Karpas-422 (cell line): ENCODE measurements at regions not wholly inside any gene's neighbourhood (a gene's known extent, or its start where the extent isn't known, plus 50 kb on each side); places are given as distances from the start of the nearest gene placed in this dataset.

Experiments used
- DNase-seq: peaks from one replicate; pipeline ENCODE4 v3.0.0-alpha.2; 2015
- H2AFZ ChIP-seq: fragments of 200-600 bp; sonication (generic); 2 replicates; pipeline ENCODE4 v1.6.1; 2014; ENCODE audit warnings: antibody characterized with exemption, low read length, mixed read lengths
- H3K27ac ChIP-seq: fragments of 200-600 bp; sonication (generic); 2 replicates; pipeline ENCODE4 v1.5.1; 2014; ENCODE audit warnings: mild to moderate bottlenecking, low read length, moderate library complexity
- H3K27me3 ChIP-seq: fragments of 200-600 bp; sonication (generic); 2 replicates; pipeline ENCODE4 v1.6.1; 2014; ENCODE audit warnings: low read length, mixed read lengths
- H3K36me3 ChIP-seq: fragments of 200-600 bp; sonication (generic); 2 replicates; pipeline ENCODE4 v1.6.1; 2014; ENCODE audit warnings: low read length, mixed read lengths; ENCODE audit not compliant: insufficient read depth
- H3K4me1 ChIP-seq: fragments of 200-600 bp; sonication (generic); 2 replicates; pipeline ENCODE4 v1.6.1; 2014; ENCODE audit warnings: mild to moderate bottlenecking, low read length, mixed read lengths
- H3K4me2 ChIP-seq: fragments of 200-600 bp; sonication (generic); 2 replicates; pipeline ENCODE4 v1.6.1; 2014; ENCODE audit warnings: low read length, low read depth, mild to moderate bottlenecking; ENCODE audit not compliant: poor library complexity, severe bottlenecking
- H3K4me3 ChIP-seq: fragments of 200-600 bp; sonication (generic); 2 replicates; pipeline ENCODE4 v1.5.1; 2014; ENCODE audit warnings: mild to moderate bottlenecking, antibody characterized with exemption, low read length, mixed read lengths
- H3K79me2 ChIP-seq: fragments of 200-600 bp; sonication (generic); 2 replicates; pipeline ENCODE4 v1.6.1; 2014; ENCODE audit warnings: mild to moderate bottlenecking, low read length, mixed read lengths
- H3K9ac ChIP-seq: fragments of 200-600 bp; sonication (generic); 2 replicates; pipeline ENCODE4 v1.6.0; 2014; ENCODE audit warnings: low read length
- H3K9me2 ChIP-seq: fragments of 200-600 bp; sonication (generic), shearing (Covaris generic); replicated peaks from 2 replicates; pipeline ENCODE4 v1.6.0; 2014; ENCODE audit warnings: mild to moderate bottlenecking, low read length, moderate library complexity; ENCODE audit not compliant: insufficient read depth
- H3K9me3 ChIP-seq: fragments of 300-700, 200-600 bp; sonication (generic); 2 replicates; pipeline ENCODE4 v1.6.1; 2014; ENCODE audit warnings: low read length, mixed read lengths
- H4K20me1 ChIP-seq: fragments of 200-600 bp; sonication (generic); 2 replicates; pipeline ENCODE4 v1.6.1; 2014; ENCODE audit warnings: mild to moderate bottlenecking, antibody characterized with exemption, low read length, low read depth; ENCODE audit not compliant: insufficient read depth

GRCh38 chr6:164113637-164114036, 699.1 kb downstream of the QKI start:
- no peak for DNase-seq
- Histone ChIP-seq H3K4me2 (no peak overlapping the region), H3K36me3 (no peaks in the 10 kb centered on the region), H3K9me2 (no peaks in the 10 kb centered on the region), H3K9me3 (peaks cover 11% of the 10 kb centered on the region), H4K20me1 (no peaks in the 10 kb centered on the region), H3K27me3 (no peaks in the 10 kb centered on the region), H3K9ac (no peak overlapping the region), H3K4me1 (no peaks in the 10 kb centered on the region), H3K79me2 (no peaks in the 10 kb centered on the region), H2AFZ (no peak overlapping the region), H3K27ac (no peak overlapping the region), H3K4me3 (no peak overlapping the region)

GRCh38 chr6:164109770-164110140, 695.2 kb downstream of the QKI start:
- Histone ChIP-seq H3K79me2 (no peaks in the 10 kb centered on the region), H3K4me2 (no peak overlapping the region), H3K36me3 (no peaks in the 10 kb centered on the region)

GRCh38 chr6:164108869-164109769, 694.6 kb downstream of the QKI start:
- Histone ChIP-seq H3K9me2 (no peaks in the 10 kb centered on the region), H3K4me2 (no peak overlapping the region), H4K20me1 (no peaks in the 10 kb centered on the region), H3K9me3 (no peaks in the 10 kb centered on the region; the same call in 1 of the 2 replicates), H3K27ac (no peak overlapping the region), H3K4me1 (no peaks in the 10 kb centered on the region), H2AFZ (no peak overlapping the region), H3K36me3 (no peaks in the 10 kb centered on the region), H3K4me3 (no peak overlapping the region), H3K27me3 (no peaks in the 10 kb centered on the region), H3K9ac (no peak overlapping the region), H3K79me2 (no peaks in the 10 kb centered on the region)
- no peak for DNase-seq

More at GRCh38 chr6:164109770-164110140, 695.2 kb downstream of the QKI start:
- Histone ChIP-seq H3K9me3 (no peaks in the 10 kb centered on the region; the same call in 1 of the 2 replicates), H2AFZ (no peak overlapping the region), H3K9ac (no peak overlapping the region), H3K4me3 (no peak overlapping the region), H3K9me2 (no peaks in the 10 kb centered on the region), H3K4me1 (no peaks in the 10 kb centered on the region), H4K20me1 (no peaks in the 10 kb centered on the region), H3K27ac (no peak overlapping the region), H3K27me3 (no peaks in the 10 kb centered on the region)
- DNase-seq = no peak

GRCh38 chr6:164108092-164108491, 693.6 kb downstream of the QKI start:
- Histone ChIP-seq H3K9me2 (no peaks in the 10 kb centered on the region), H3K4me3 (no peak overlapping the region), H3K79me2 (no peaks in the 10 kb centered on the region), H3K9me3 (no peaks in the 10 kb centered on the region; the same call in 1 of the 2 replicates), H3K4me2 (no peak overlapping the region), H3K27ac (no peak overlapping the region), H3K4me1 (no peaks in the 10 kb centered on the region), H3K36me3 (no peaks in the 10 kb centered on the region), H4K20me1 (no peaks in the 10 kb centered on the region), H3K27me3 (no peaks in the 10 kb centered on the region), H2AFZ (no peak overlapping the region), H3K9ac (no peak overlapping the region)
- no peak for DNase-seq

- DNase-seq = no peak
- H3K27me3 ChIP-seq = no peaks in the 10 kb centered on the region
- no peaks in the 10 kb centered on the region for H3K4me1 ChIP-seq
- no peaks in the 10 kb centered on the region for H3K36me3 ChIP-seq
- no peaks in the 10 kb centered on the region for H3K9me2 ChIP-seq
- H3K4me3 ChIP-seq = no peak overlapping the region
- no peak overlapping the region for H3K27ac ChIP-seq
- no peak overlapping the region for H3K9ac ChIP-seq
- no peaks in the 10 kb centered on the region; the same call in 1 of the 2 replicates for H3K9me3 ChIP-seq
- H3K4me2 ChIP-seq = no peak overlapping the region
- H3K79me2 ChIP-seq = no peaks in the 10 kb centered on the region
- no peak overlapping the region for H2AFZ ChIP-seq
- H4K20me1 ChIP-seq = no peaks in the 10 kb centered on the region
Observed at GRCh38 chr6:164107297-164107995, 692.9 kb downstream of the QKI start.

GRCh38 chr6:164106345-164106769, 691.8 kb downstream of the QKI start:
- H3K9me2 ChIP-seq = no peaks in the 10 kb centered on the region
- H2AFZ ChIP-seq = no peak overlapping the region

GRCh38 chr6:164105705-164106104, 691.2 kb downstream of the QKI start:
- no peaks in the 10 kb centered on the region for H3K36me3 ChIP-seq
- DNase-seq = no peak
- no peak overlapping the region for H3K9ac ChIP-seq
- H4K20me1 ChIP-seq = no peaks in the 10 kb centered on the region
- no peaks in the 10 kb centered on the region for H3K79me2 ChIP-seq
- no peak overlapping the region for H3K27ac ChIP-seq
- H3K4me2 ChIP-seq = no peak overlapping the region
- H3K4me1 ChIP-seq = no peaks in the 10 kb centered on the region
- H3K27me3 ChIP-seq = no peaks in the 10 kb centered on the region
- no peak overlapping the region for H2AFZ ChIP-seq
- no peaks in the 10 kb centered on the region for H3K9me2 ChIP-seq
- no peaks in the 10 kb centered on the region for H3K9me3 ChIP-seq
- H3K4me3 ChIP-seq = no peak overlapping the region

More at GRCh38 chr6:164106345-164106769, 691.8 kb downstream of the QKI start:
- Histone ChIP-seq H3K27me3 (no peaks in the 10 kb centered on the region), H3K4me3 (no peak overlapping the region), H3K9ac (no peak overlapping the region), H4K20me1 (no peaks in the 10 kb centered on the region), H3K36me3 (no peaks in the 10 kb centered on the region), H3K9me3 (no peaks in the 10 kb centered on the region; the same call in 1 of the 2 replicates), H3K79me2 (no peaks in the 10 kb centered on the region), H3K4me2 (no peak overlapping the region), H3K27ac (no peak overlapping the region), H3K4me1 (no peaks in the 10 kb centered on the region)
- peak; percentile 43 for DNase-seq

GRCh38 chr6:164104432-164104831, 689.9 kb downstream of the QKI start:
- no peak overlapping the region for H3K27ac ChIP-seq
- no peaks in the 10 kb centered on the region for H3K4me1 ChIP-seq
- H4K20me1 ChIP-seq = no peaks in the 10 kb centered on the region
- H2AFZ ChIP-seq = no peak overlapping the region
- H3K9me3 ChIP-seq = 0 out of 2 replicates have a peak, but pooled peaks cover 3% of the 10 kb centered on the region
- H3K9me2 ChIP-seq = no peaks in the 10 kb centered on the region
- H3K4me2 ChIP-seq = no peak overlapping the region
- H3K4me3 ChIP-seq = no peak overlapping the region
- H3K9ac ChIP-seq = no peak overlapping the region
- no peaks in the 10 kb centered on the region for H3K36me3 ChIP-seq
- no peak for DNase-seq
- H3K79me2 ChIP-seq = no peaks in the 10 kb centered on the region
- H3K27me3 ChIP-seq = no peaks in the 10 kb centered on the region
